ENCODE measurements at regions not wholly inside any gene's neighbourhood (a gene's known extent, or its start where the extent isn't known, plus 50 kb on each side); places are given as distances from the start of the nearest gene placed in this dataset.

- no peak for DNase-seq (ENCODE audit: low spot score)
- Histone ChIP-seq H3K27ac (ENCODE audit: low read depth in 1 of 2, low read length in 2 of 2) (no peak overlapping the region), H3K4me1 (ENCODE audit: control insufficient read depth in 4 of 4, insufficient read depth in 4 of 4, low read length in 3 of 4) (no peaks in the 10 kb centered on the region), H3K36me3 (ENCODE audit: control insufficient read depth in 4 of 4, insufficient read depth in 3 of 4, low read depth in 1 of 4, low read length in 3 of 4) (no peaks in the 10 kb centered on the region), H3K9ac (ENCODE audit: low read depth in 1 of 2, low read length in 2 of 2) (no peak overlapping the region), H3K4me3 (ENCODE audit: low read depth in 1 of 3, low read length in 3 of 3) (no peak overlapping the region), H3K9me3 (ENCODE audit: control insufficient read depth in 4 of 4, low read length in 3 of 4) (no peaks in the 10 kb centered on the region), H3K27me3 (ENCODE audit: control insufficient read depth in 4 of 4, insufficient read depth in 4 of 4, low read length in 3 of 4) (no peaks in the 10 kb centered on the region)
- 95% methylated on average over 27 of the region's 27 CpGs for WGBS
- TF ChIP-seq HNF4A (conservative IDR thresholded peaks at IDR 0.05) (no peak), MAX (IDR thresholded peaks at IDR 0.05) (no peak), JUND (IDR thresholded peaks at IDR 0.05) (no peak), REST (IDR thresholded peaks at IDR 0.05) (no peak), NR2F2 (IDR thresholded peaks at IDR 0.05) (no peak), TAF1 (conservative IDR thresholded peaks at IDR 0.05) (no peak), CTCF (IDR thresholded peaks at IDR 0.05; ENCODE audit: low read depth, low read length, missing input control) (no peak), ZBTB33 (IDR thresholded peaks at IDR 0.05) (no peak), RXRA (IDR thresholded peaks at IDR 0.05) (no peak), RAD21 (IDR thresholded peaks at IDR 0.05) (no peak), FOXA1 (IDR thresholded peaks at IDR 0.05) (no peak), HNF4G (IDR thresholded peaks at IDR 0.05) (no peak), EGR1 (IDR thresholded peaks at IDR 0.05; ENCODE audit: low read depth in 2 of 2) (no peak), FOXA2 (IDR thresholded peaks at IDR 0.05) (no peak), SP1 (IDR thresholded peaks at IDR 0.05) (no peak)
These were observed 159.6 kb downstream of the CTTN start for GRCh38 chr11:70557742-70558485.

DNA sequence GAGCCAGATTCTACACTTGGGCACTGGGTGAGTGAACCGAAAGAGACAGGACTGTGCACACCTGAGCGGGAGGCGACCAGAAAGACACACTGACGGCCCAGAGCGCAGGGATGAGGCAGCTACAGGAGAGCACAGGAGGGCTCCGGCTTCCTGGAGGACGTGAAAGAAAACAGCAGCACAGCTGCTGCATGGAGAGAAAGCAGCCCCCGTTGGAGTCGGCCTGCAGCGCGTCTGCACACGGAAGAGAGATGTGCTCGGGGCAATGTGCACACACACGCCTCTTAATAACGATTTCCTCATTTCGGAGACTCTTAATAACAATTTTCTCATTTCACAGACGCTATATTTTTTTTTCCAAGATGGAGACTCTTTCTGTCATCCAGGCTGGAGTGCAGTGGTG, 160.4 kb downstream of the CTTN start:
- 93% methylated on average over 17 of the region's 17 CpGs for WGBS
- H3K36me3 ChIP-seq (ENCODE audit: control insufficient read depth in 4 of 4, insufficient read depth in 3 of 4, low read depth in 1 of 4, low read length in 3 of 4), result no peaks in the 10 kb centered on the region
- no peak overlapping the region for H3K4me3 ChIP-seq (ENCODE audit: low read depth in 1 of 3, low read length in 3 of 3)
- no peak overlapping the region for H3K27ac ChIP-seq (ENCODE audit: low read depth in 1 of 2, low read length in 2 of 2)
- H3K9me3 ChIP-seq (ENCODE audit: control insufficient read depth in 4 of 4, low read length in 3 of 4), result no peaks in the 10 kb centered on the region
- H3K9ac ChIP-seq (ENCODE audit: low read depth in 1 of 2, low read length in 2 of 2), result no peak overlapping the region
- no peaks in the 10 kb centered on the region for H3K4me1 ChIP-seq (ENCODE audit: control insufficient read depth in 4 of 4, insufficient read depth in 4 of 4, low read length in 3 of 4)
- H3K27me3 ChIP-seq (ENCODE audit: control insufficient read depth in 4 of 4, insufficient read depth in 4 of 4, low read length in 3 of 4), result no peaks in the 10 kb centered on the region
- no peak for DNase-seq (ENCODE audit: low spot score)
- TF ChIP-seq ATF3 (IDR thresholded peaks at IDR 0.05), result no peak
- no peak for TF ChIP-seq YY1 (IDR thresholded peaks at IDR 0.05)
- no peak for TF ChIP-seq NR2F2 (IDR thresholded peaks at IDR 0.05)
- no peak for TF ChIP-seq FOXA2 (IDR thresholded peaks at IDR 0.05)
- TF ChIP-seq MAX (IDR thresholded peaks at IDR 0.05), result no peak
- no peak for TF ChIP-seq EGR1 (IDR thresholded peaks at IDR 0.05; ENCODE audit: low read depth in 2 of 2)
- no peak for TF ChIP-seq SP1 (IDR thresholded peaks at IDR 0.05)
- no peak for TF ChIP-seq TAF1 (conservative IDR thresholded peaks at IDR 0.05)
- no peak for TF ChIP-seq FOXA1 (IDR thresholded peaks at IDR 0.05)
- no peak for TF ChIP-seq ZBTB33 (IDR thresholded peaks at IDR 0.05)
- TF ChIP-seq REST (IDR thresholded peaks at IDR 0.05), result no peak
- no peak for TF ChIP-seq HNF4A (conservative IDR thresholded peaks at IDR 0.05)

All from liver (tissue), 8 donors.